ENCODE measurements at regions not wholly inside any gene's neighbourhood (a gene's known extent, or its start where the extent isn't known, plus 50 kb on each side); places are given as distances from the start of the nearest gene placed in this dataset.
"Not testable (repeated sequence)": the region's sequence is repeated elsewhere in the genome, so short reads cannot be mapped to it uniquely, and the experiment has no call there.

GRCh38 chr14:21866479-21866878 is 192.9 kb upstream of the OR4E1 start:
- DNase-seq (ENCODE audit: low read depth), result no peak

- DNase-seq (ENCODE audit: low read depth), result peak; percentile 10
Measured at GRCh38 chr14:21863289-21863688, 189.7 kb upstream of the OR4E1 start.

- DNase-seq (ENCODE audit: low read depth), result no peak
Measured at GRCh38 chr14:21861153-21861552, 187.5 kb upstream of the OR4E1 start.

- DNase-seq (ENCODE audit: low read depth), result peak; percentile 3
Measured at GRCh38 chr14:21860172-21860571, 186.6 kb upstream of the OR4E1 start.

- DNase-seq (ENCODE audit: low read depth), result no peak
Measured at GRCh38 chr14:21852775-21853174, 179.2 kb upstream of the OR4E1 start.

GRCh38 chr14:21852061-21852664 is 178.5 kb upstream of the OR4E1 start:
- peak; percentile 25 for DNase-seq (ENCODE audit: low read depth)

- DNase-seq (ENCODE audit: low read depth), result not testable (repeated sequence)
Measured at GRCh38 chr14:21846902-21847301, 173.3 kb upstream of the OR4E1 start.

GRCh38 chr14:21846227-21846885 is 172.7 kb upstream of the OR4E1 start:
- DNase-seq (ENCODE audit: low read depth), result peak; percentile 5

GRCh38 chr14:21840765-21841164 is 167.1 kb upstream of the OR4E1 start:
- DNase-seq (ENCODE audit: low read depth), result no peak

- no peak for DNase-seq (ENCODE audit: low read depth)
Measured at GRCh38 chr14:21833836-21834235, 160.2 kb upstream of the OR4E1 start.

- no peak for DNase-seq (ENCODE audit: low read depth)
Measured at GRCh38 chr14:21825845-21826244, 152.2 kb upstream of the OR4E1 start.

- DNase-seq (ENCODE audit: low read depth), result no peak
Measured at GRCh38 chr14:21825149-21825743, 151.6 kb upstream of the OR4E1 start.

GRCh38 chr14:21822109-21822508 is 148.5 kb upstream of the OR4E1 start:
- DNase-seq (ENCODE audit: low read depth), result no peak

GRCh38 chr14:21820631-21821030 is 147.0 kb upstream of the OR4E1 start:
- DNase-seq (ENCODE audit: low read depth), result no peak

GRCh38 chr14:21819891-21820290 is 146.3 kb upstream of the OR4E1 start:
- not testable (repeated sequence) for DNase-seq (ENCODE audit: low read depth)

- not testable (repeated sequence) for DNase-seq (ENCODE audit: low read depth)
Measured at GRCh38 chr14:21817010-21817409, 143.4 kb upstream of the OR4E1 start.

GRCh38 chr14:21807975-21808374 is 134.4 kb upstream of the OR4E1 start:
- no peak for DNase-seq (ENCODE audit: low read depth)

GRCh38 chr14:21804981-21805380 is 131.4 kb upstream of the OR4E1 start:
- no peak for DNase-seq (ENCODE audit: low read depth)

GRCh38 chr14:21802441-21802840 is 128.8 kb upstream of the OR4E1 start:
- no peak for DNase-seq (ENCODE audit: low read depth)

GRCh38 chr14:21796916-21797315 is 123.3 kb upstream of the OR4E1 start:
- no peak for DNase-seq (ENCODE audit: low read depth)

- no peak for DNase-seq (ENCODE audit: low read depth)
Measured at GRCh38 chr14:21795456-21795855, 121.8 kb upstream of the OR4E1 start.

GRCh38 chr14:21791749-21792148 is 118.1 kb upstream of the OR4E1 start:
- DNase-seq (ENCODE audit: low read depth), result no peak

GRCh38 chr14:21788687-21789086 is 115.1 kb upstream of the OR4E1 start:
- not testable (repeated sequence) for DNase-seq (ENCODE audit: low read depth)

Measured in myocyte (in vitro differentiated cells).